ENCODE measurements at regions not wholly inside any gene's neighbourhood (a gene's known extent, or its start where the extent isn't known, plus 50 kb on each side); places are given as distances from the start of the nearest gene placed in this dataset.
"Not testable (repeated sequence)": the region's sequence is repeated elsewhere in the genome, so short reads cannot be mapped to it uniquely, and the experiment has no call there.

DNA sequence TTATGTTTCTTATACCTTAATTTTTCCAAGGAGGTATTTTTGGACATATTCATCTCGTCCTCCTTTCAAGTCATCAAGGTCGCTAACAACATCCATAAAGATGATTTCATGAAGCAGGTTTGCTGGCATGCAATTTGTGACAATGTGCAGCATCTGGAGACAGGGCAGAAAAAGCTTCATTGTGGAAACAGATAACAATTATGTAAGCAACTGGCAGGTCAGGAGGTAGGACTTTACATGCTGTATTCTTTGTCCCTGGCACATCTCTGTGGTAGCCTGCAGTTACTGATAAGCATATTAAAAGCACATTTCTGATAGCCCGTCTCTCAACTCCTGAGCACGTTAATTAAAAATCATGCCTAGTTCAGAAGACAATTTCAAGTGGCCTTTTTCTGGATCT is 156.8 kb downstream of the LEPR start:
- no peaks in the 10 kb centered on the region for H3K4me1 ChIP-seq (ENCODE audit: insufficient read depth)
- no peaks in the 10 kb centered on the region for H3K36me3 ChIP-seq (ENCODE audit: insufficient read depth)
- H3K27me3 ChIP-seq (ENCODE audit: insufficient read depth): no peaks in the 10 kb centered on the region
- TF ChIP-seq EZH2 (IDR thresholded peaks at IDR 0.05; ENCODE audit: low read depth, unreplicated experiment) (no peak), JUNB (IDR thresholded peaks at IDR 0.05; ENCODE audit: unreplicated experiment) (no peak)
- TF ChIP-seq, protein P1, sequence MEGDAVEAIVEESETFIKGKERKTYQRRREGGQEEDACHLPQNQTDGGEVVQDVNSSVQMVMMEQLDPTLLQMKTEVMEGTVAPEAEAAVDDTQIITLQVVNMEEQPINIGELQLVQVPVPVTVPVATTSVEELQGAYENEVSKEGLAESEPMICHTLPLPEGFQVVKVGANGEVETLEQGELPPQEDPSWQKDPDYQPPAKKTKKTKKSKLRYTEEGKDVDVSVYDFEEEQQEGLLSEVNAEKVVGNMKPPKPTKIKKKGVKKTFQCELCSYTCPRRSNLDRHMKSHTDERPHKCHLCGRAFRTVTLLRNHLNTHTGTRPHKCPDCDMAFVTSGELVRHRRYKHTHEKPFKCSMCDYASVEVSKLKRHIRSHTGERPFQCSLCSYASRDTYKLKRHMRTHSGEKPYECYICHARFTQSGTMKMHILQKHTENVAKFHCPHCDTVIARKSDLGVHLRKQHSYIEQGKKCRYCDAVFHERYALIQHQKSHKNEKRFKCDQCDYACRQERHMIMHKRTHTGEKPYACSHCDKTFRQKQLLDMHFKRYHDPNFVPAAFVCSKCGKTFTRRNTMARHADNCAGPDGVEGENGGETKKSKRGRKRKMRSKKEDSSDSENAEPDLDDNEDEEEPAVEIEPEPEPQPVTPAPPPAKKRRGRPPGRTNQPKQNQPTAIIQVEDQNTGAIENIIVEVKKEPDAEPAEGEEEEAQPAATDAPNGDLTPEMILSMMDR (conservative IDR thresholded peaks at IDR 0.05; ENCODE audit: low read depth in 2 of 2): no peak
- H3K4me3 ChIP-seq: no peak overlapping the region
- no peaks in the 10 kb centered on the region for H3F3A ChIP-seq (replicated peaks; ENCODE audit: low read depth)
- no peak overlapping the region for H2AFZ ChIP-seq
- Mint-ChIP-seq H3K4me3 (no peak overlapping the region), H3K27ac (no peak overlapping the region), H3K9me3 (no peaks in the 10 kb centered on the region; the same call in 2 of the 3 replicates), H3K4me1 (peaks cover 14% of the 10 kb centered on the region), H3K36me3 (ENCODE audit: low read depth) (no peaks in the 10 kb centered on the region), H3K27me3 (ENCODE audit: insufficient read depth, low read depth, poor library complexity) (peaks cover 2% of the 10 kb centered on the region)
- no peak overlapping the region for H3K27ac ChIP-seq (ENCODE audit: low read depth)
- DNase-seq (ENCODE audit: low spot score) (no peak), ATAC-seq (no peak)
- H4K20me1 ChIP-seq (replicated peaks; ENCODE audit: insufficient read depth): no peaks in the 10 kb centered on the region
- peaks cover 15% of the 10 kb centered on the region for H3K9me2 ChIP-seq (ENCODE audit: insufficient read depth)
- no peaks in the 10 kb centered on the region for H3K79me2 ChIP-seq (replicated peaks; ENCODE audit: insufficient read depth)
- no peak overlapping the region for H3K4me2 ChIP-seq

DNA sequence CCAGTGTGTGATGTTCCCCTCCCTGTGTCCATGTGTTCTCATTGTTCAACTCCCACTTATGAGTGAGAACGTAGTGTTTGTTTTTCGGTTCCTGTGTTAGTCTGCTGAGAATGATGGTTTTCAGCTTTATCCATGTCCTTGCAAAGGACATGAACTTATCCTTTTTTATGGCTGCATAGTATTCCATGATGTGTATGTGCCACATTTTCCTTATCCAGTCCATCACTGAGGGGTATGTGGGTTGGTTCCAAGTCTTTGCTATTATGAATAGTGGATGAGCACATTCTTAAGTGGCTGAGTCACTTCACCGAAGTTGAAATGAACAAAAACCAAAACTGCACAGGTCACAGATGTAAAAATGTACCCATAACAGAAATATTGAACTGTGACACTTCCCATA is 157.5 kb downstream of the LEPR start:
- not testable (repeated sequence) for H3K4me3 Mint-ChIP-seq; H3K4me2 ChIP-seq; H3F3A ChIP-seq (replicated peaks; ENCODE audit: low read depth); H2AFZ ChIP-seq; H3K27me3 ChIP-seq (ENCODE audit: insufficient read depth); H3K4me1 ChIP-seq (ENCODE audit: insufficient read depth); ATAC-seq; H3K4me3 ChIP-seq; H4K20me1 ChIP-seq (replicated peaks; ENCODE audit: insufficient read depth); DNase-seq (ENCODE audit: low spot score); H3K9me3 Mint-ChIP-seq; H3K27me3 Mint-ChIP-seq (ENCODE audit: insufficient read depth, low read depth, poor library complexity); H3K27ac Mint-ChIP-seq; H3K36me3 Mint-ChIP-seq (ENCODE audit: low read depth); H3K36me3 ChIP-seq (ENCODE audit: insufficient read depth); H3K27ac ChIP-seq (ENCODE audit: low read depth); H3K79me2 ChIP-seq (replicated peaks; ENCODE audit: insufficient read depth)
- peaks cover 15% of the 10 kb centered on the region for H3K9me2 ChIP-seq (ENCODE audit: insufficient read depth)
- peaks cover 14% of the 10 kb centered on the region for H3K4me1 Mint-ChIP-seq

DNA sequence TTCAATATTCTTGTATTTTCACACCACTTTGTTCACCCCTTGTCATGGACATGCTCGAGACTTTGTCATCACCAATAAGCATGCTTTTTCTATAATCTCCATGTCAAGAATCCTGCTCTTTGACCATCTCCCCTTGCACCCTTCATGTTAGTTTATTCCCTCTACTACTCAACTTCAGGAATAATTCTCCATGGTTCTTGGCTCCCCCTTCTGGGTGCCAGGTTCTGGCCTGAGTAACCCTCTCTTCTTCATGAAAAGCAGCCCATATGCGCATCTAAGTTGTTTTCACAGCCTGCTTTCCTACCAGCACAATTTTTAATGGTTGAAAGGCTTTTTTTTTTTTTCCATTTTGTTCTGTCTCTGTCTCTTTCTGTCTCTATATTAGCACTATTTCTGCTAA is 160.7 kb downstream of the LEPR start:
- Histone ChIP-seq H3K27me3 (ENCODE audit: insufficient read depth) (no peaks in the 10 kb centered on the region), H3K36me3 (ENCODE audit: insufficient read depth) (no peaks in the 10 kb centered on the region), H3K4me3 (no peak overlapping the region), H3K9me2 (ENCODE audit: insufficient read depth) (peaks cover 12% of the 10 kb centered on the region; the same call in 1 of the 2 replicates), H3K4me2 (no peak overlapping the region), H3K27ac (ENCODE audit: low read depth) (no peak overlapping the region), H2AFZ (no peak overlapping the region), H3K4me1 (ENCODE audit: insufficient read depth) (no peaks in the 10 kb centered on the region), H3F3A (replicated peaks; ENCODE audit: low read depth) (no peaks in the 10 kb centered on the region), H4K20me1 (replicated peaks; ENCODE audit: insufficient read depth) (no peaks in the 10 kb centered on the region), H3K79me2 (replicated peaks; ENCODE audit: insufficient read depth) (no peaks in the 10 kb centered on the region)
- Mint-ChIP-seq H3K27me3 (ENCODE audit: insufficient read depth, low read depth, poor library complexity) (no peaks in the 10 kb centered on the region), H3K4me1 (peaks cover 11% of the 10 kb centered on the region), H3K9me3 (peaks cover 8% of the 10 kb centered on the region; the same call in 2 of the 3 replicates), H3K36me3 (ENCODE audit: low read depth) (no peaks in the 10 kb centered on the region), H3K4me3 (no peak overlapping the region), H3K27ac (no peak overlapping the region)
- TF ChIP-seq, protein P1 (conservative IDR thresholded peaks at IDR 0.05; ENCODE audit: low read depth in 2 of 2): peak; percentile 35 to 66; a peak in 3 of 4 replicates
- TF ChIP-seq, protein P2, sequence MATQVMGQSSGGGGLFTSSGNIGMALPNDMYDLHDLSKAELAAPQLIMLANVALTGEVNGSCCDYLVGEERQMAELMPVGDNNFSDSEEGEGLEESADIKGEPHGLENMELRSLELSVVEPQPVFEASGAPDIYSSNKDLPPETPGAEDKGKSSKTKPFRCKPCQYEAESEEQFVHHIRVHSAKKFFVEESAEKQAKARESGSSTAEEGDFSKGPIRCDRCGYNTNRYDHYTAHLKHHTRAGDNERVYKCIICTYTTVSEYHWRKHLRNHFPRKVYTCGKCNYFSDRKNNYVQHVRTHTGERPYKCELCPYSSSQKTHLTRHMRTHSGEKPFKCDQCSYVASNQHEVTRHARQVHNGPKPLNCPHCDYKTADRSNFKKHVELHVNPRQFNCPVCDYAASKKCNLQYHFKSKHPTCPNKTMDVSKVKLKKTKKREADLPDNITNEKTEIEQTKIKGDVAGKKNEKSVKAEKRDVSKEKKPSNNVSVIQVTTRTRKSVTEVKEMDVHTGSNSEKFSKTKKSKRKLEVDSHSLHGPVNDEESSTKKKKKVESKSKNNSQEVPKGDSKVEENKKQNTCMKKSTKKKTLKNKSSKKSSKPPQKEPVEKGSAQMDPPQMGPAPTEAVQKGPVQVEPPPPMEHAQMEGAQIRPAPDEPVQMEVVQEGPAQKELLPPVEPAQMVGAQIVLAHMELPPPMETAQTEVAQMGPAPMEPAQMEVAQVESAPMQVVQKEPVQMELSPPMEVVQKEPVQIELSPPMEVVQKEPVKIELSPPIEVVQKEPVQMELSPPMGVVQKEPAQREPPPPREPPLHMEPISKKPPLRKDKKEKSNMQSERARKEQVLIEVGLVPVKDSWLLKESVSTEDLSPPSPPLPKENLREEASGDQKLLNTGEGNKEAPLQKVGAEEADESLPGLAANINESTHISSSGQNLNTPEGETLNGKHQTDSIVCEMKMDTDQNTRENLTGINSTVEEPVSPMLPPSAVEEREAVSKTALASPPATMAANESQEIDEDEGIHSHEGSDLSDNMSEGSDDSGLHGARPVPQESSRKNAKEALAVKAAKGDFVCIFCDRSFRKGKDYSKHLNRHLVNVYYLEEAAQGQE (IDR thresholded peaks at IDR 0.05; ENCODE audit: unreplicated experiment): no peak
- peak; percentile 36 for DNase-seq (ENCODE audit: low spot score)
- ATAC-seq: peak; percentile 54
